Panc1 (cell line): ENCODE measurements at regions not wholly inside any gene's neighbourhood (a gene's known extent, or its start where the extent isn't known, plus 50 kb on each side); places are given as distances from the start of the nearest gene placed in this dataset.

Source experiments
- ATAC-seq: fragments of 200-7000 bp; cut with Tn5 transposase; 2 replicates; pipeline ENCODE4 v1.9.1; 2020; ENCODE audit warnings: mild to moderate bottlenecking, moderate library complexity
- BruUV-seq: library from RNA; stranded (reverse); fragments of 400-500 nt; replicated peaks from 2 replicates; lab custom pipeline; 2021; lab: Mats Ljungman, UMichigan
- CTCF ChIA-PET: fragments of 300-600 bp; sonication (Branson Sonifier 250); formaldehyde crosslinking; loops from one replicate; lab custom pipeline; 2022; ENCODE audit warnings: antibody characterized with exemption; lab: Charles Lee
- POLR2A ChIA-PET: fragments of 300-600 bp; sonication (Branson Sonifier 250); formaldehyde crosslinking; loops from one replicate; lab custom pipeline; 2022; ENCODE audit warnings: antibody characterized with exemption; lab: Charles Lee
- DNase-seq: peaks from one replicate; pipeline ENCODE4 v3.0.0-alpha.2; 2010; ENCODE audit warnings: low read depth, low spot score
- H3K27ac ChIP-seq: 2 replicates; pipeline ENCODE4 v1.5.1; 2011; ENCODE audit warnings: mild to moderate bottlenecking, low read length, inconsistent platforms
- H3K27me3 ChIP-seq: fragments of 200-500 bp; sonication (Bioruptor generic); 2 replicates; pipeline ENCODE4 v1.6.0; 2014; ENCODE audit warnings: low read length, inconsistent platforms; ENCODE audit not compliant: control insufficient read depth, insufficient read depth
- H3K36me3 ChIP-seq: fragments of 200-500 bp; sonication (Bioruptor generic); 2 replicates; pipeline ENCODE4 v1.5.1; 2014; ENCODE audit warnings: inconsistent platforms, mild to moderate bottlenecking, low read length, moderate library complexity; ENCODE audit not compliant: control insufficient read depth, insufficient read depth
- H3K4me1 ChIP-seq: 2 replicates; pipeline ENCODE4 v1.5.1; 2011; ENCODE audit warnings: inconsistent platforms, mild to moderate bottlenecking, low read length, moderate library complexity; ENCODE audit not compliant: control insufficient read depth, insufficient read depth
- H3K4me3 ChIP-seq, 2 experiments: 2 replicates each; pipeline ENCODE4 v1.5.1; 2011 to 2012; ENCODE audit warnings: low read depth in 2 of 2, low read length in 2 of 2, mild to moderate bottlenecking in 2 of 2, inconsistent platforms in 1 of 2, moderate library complexity in 1 of 2
- H3K9me3 ChIP-seq: fragments of 200-500 bp; sonication (Bioruptor generic); 2 replicates; pipeline ENCODE4 v1.5.1; 2014; ENCODE audit warnings: low read depth, mild to moderate bottlenecking, inconsistent platforms, low read length, moderate library complexity; ENCODE audit not compliant: control insufficient read depth, insufficient read depth
- CTCF ChIP-seq: fragments of 450-650 bp; IDR thresholded peaks from 2 replicates; pipeline ENCODE4 v1.5.1; 2017; ENCODE audit warnings: mild to moderate bottlenecking
- POLR2AphosphoS5 ChIP-seq: IDR thresholded peaks from 2 replicates; pipeline ENCODE4 v1.6.1; 2012; ENCODE audit warnings: mild to moderate bottlenecking, low read depth, low read length, moderate library complexity
- REST ChIP-seq, 2 experiments: IDR thresholded peaks; 2 replicates each; pipeline ENCODE4 v1.6.1; 2011 to 2012; ENCODE audit warnings: low read depth in 2 of 2, control low read depth in 1 of 2, low read length in 1 of 2, mild to moderate bottlenecking in 1 of 2, moderate library complexity in 1 of 2; ENCODE audit not compliant: insufficient read depth in 1 of 2
- SIN3A ChIP-seq: IDR thresholded peaks from 2 replicates; pipeline ENCODE4 v1.6.1; 2012; ENCODE audit warnings: low read depth, mild to moderate bottlenecking, low read length, moderate library complexity, borderline replicate concordance; ENCODE audit not compliant: insufficient read depth
- TCF7L2 ChIP-seq: IDR thresholded peaks from 2 replicates; pipeline ENCODE4 v1.6.1; 2011; ENCODE audit warnings: mild to moderate bottlenecking, low read depth, low read length, inconsistent platforms
- in situ Hi-C: cut with HindIII; loops from 2 replicates; pipeline ENCODE4 v1.10.0; 2016; ENCODE audit warnings: low sequenced_read_pairs, low pct_unique_long_range_greater_than_20kb
- intact Hi-C: fragments of 100-400 bp; cut with micrococcal nuclease; formaldehyde crosslinking; loops from one replicate; pipeline ENCODE4 v1.10.0; 2022; ENCODE audit not compliant: unreplicated experiment

- no peak for ATAC-seq
- no peaks in the 10 kb centered on the region for H3K27me3 ChIP-seq
- in situ Hi-C loops, result no loop called here
- H3K36me3 ChIP-seq, result no peaks in the 10 kb centered on the region
- CTCF ChIA-PET, result no interaction called here
- no peak overlapping the region for H3K4me3 ChIP-seq
- no TSS peak for BruUV-seq
- intact Hi-C loops, result no loop called here
- TF ChIP-seq REST (IDR thresholded peaks at IDR 0.05; ENCODE audit: insufficient read depth in 1 of 2, low read depth in 2 of 2, low read length in 1 of 2), result no peak
- no peak for TF ChIP-seq POLR2AphosphoS5
- TF ChIP-seq TCF7L2, result no peak
- no peak for TF ChIP-seq CTCF
- TF ChIP-seq SIN3A, result no peak
- no peak for DNase-seq
- no peaks in the 10 kb centered on the region for H3K4me1 ChIP-seq
- no peaks in the 10 kb centered on the region for H3K9me3 ChIP-seq
- no peak overlapping the region for H3K27ac ChIP-seq
- POLR2A ChIA-PET, result no interaction called here
Observed at GRCh38 chr5:4089087-4089486, 493.5 kb downstream of the IRX1 start.

- Histone ChIP-seq H3K27me3 (no peaks in the 10 kb centered on the region), H3K4me3 (no peak overlapping the region), H3K4me1 (no peaks in the 10 kb centered on the region), H3K9me3 (no peaks in the 10 kb centered on the region), H3K36me3 (no peaks in the 10 kb centered on the region), H3K27ac (no peak overlapping the region)
- ChIA-PET POLR2A (no interaction called here), CTCF (no interaction called here)
- DNase-seq, result no peak
- BruUV-seq, result no TSS peak
- ATAC-seq, result no peak
- TF ChIP-seq SIN3A, result no peak
- TF ChIP-seq TCF7L2, result no peak
- TF ChIP-seq CTCF, result no peak
- TF ChIP-seq REST (IDR thresholded peaks at IDR 0.05; ENCODE audit: insufficient read depth in 1 of 2, low read depth in 2 of 2, low read length in 1 of 2), result no peak
- no peak for TF ChIP-seq POLR2AphosphoS5
- in situ Hi-C loops, result no loop called here
- intact Hi-C loops, result no loop called here
Observed at GRCh38 chr5:4093236-4093635, 497.6 kb downstream of the IRX1 start.
